ENCODE measurements at regions not wholly inside any gene's neighbourhood (a gene's known extent, or its start where the extent isn't known, plus 50 kb on each side); places are given as distances from the start of the nearest gene placed in this dataset.
"Not testable (repeated sequence)": the region's sequence is repeated elsewhere in the genome, so short reads cannot be mapped to it uniquely, and the experiment has no call there.

- no peak for DNase-seq (ENCODE audit: low read depth)
- H3K4me3 ChIP-seq (ENCODE audit: low read depth, low read length), result no peak overlapping the region
- TF ChIP-seq, protein P1, sequence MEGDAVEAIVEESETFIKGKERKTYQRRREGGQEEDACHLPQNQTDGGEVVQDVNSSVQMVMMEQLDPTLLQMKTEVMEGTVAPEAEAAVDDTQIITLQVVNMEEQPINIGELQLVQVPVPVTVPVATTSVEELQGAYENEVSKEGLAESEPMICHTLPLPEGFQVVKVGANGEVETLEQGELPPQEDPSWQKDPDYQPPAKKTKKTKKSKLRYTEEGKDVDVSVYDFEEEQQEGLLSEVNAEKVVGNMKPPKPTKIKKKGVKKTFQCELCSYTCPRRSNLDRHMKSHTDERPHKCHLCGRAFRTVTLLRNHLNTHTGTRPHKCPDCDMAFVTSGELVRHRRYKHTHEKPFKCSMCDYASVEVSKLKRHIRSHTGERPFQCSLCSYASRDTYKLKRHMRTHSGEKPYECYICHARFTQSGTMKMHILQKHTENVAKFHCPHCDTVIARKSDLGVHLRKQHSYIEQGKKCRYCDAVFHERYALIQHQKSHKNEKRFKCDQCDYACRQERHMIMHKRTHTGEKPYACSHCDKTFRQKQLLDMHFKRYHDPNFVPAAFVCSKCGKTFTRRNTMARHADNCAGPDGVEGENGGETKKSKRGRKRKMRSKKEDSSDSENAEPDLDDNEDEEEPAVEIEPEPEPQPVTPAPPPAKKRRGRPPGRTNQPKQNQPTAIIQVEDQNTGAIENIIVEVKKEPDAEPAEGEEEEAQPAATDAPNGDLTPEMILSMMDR (IDR thresholded peaks at IDR 0.05; ENCODE audit: low read depth, low read length, missing control alignments), result no peak
Observed at GRCh38 chr10:9157656-9158055, 1103.2 kb downstream of the GATA3 start.

- TF ChIP-seq, protein P1 (IDR thresholded peaks at IDR 0.05; ENCODE audit: low read depth, low read length, missing control alignments), result no peak
- DNase-seq (ENCODE audit: low read depth), result no peak
- no peak overlapping the region for H3K4me3 ChIP-seq (ENCODE audit: low read depth, low read length)
Observed at GRCh38 chr10:9158675-9159074, 1104.2 kb downstream of the GATA3 start.

- TF ChIP-seq, protein P1 (IDR thresholded peaks at IDR 0.05; ENCODE audit: low read depth, low read length, missing control alignments), result no peak
- H3K4me3 ChIP-seq (ENCODE audit: low read depth, low read length), result no peak overlapping the region
- no peak for DNase-seq (ENCODE audit: low read depth)
Observed at GRCh38 chr10:9160275-9160674, 1105.8 kb downstream of the GATA3 start.

GRCh38 chr10:9163699-9164098, 1109.2 kb downstream of the GATA3 start:
- TF ChIP-seq, protein P1 (IDR thresholded peaks at IDR 0.05; ENCODE audit: low read depth, low read length, missing control alignments), result no peak
- no peak for DNase-seq (ENCODE audit: low read depth)
- H3K4me3 ChIP-seq (ENCODE audit: low read depth, low read length), result no peak overlapping the region

DNA sequence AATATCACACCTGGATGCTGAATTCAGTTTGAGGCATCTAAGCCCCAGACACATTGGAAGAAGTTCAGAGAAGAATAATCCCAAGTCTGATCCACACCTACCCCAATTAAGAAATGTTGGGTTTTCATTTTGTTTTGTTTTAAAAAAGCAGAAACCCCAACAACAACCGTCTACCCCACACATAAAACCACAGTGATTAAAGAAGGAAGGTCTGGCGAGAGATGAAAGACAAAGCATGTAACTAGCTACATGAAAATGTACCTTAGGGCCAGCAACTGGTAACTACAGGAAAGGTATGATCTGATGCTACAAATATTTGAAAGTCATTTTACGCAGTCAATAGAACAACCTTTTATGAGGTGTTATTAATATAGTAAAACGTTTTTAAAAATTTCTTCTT, 1112.3 kb downstream of the GATA3 start:
- no peak for DNase-seq (ENCODE audit: low read depth)
- TF ChIP-seq, protein P1 (IDR thresholded peaks at IDR 0.05; ENCODE audit: low read depth, low read length, missing control alignments), result no peak
- no peak overlapping the region for H3K4me3 ChIP-seq (ENCODE audit: low read depth, low read length)

DNA sequence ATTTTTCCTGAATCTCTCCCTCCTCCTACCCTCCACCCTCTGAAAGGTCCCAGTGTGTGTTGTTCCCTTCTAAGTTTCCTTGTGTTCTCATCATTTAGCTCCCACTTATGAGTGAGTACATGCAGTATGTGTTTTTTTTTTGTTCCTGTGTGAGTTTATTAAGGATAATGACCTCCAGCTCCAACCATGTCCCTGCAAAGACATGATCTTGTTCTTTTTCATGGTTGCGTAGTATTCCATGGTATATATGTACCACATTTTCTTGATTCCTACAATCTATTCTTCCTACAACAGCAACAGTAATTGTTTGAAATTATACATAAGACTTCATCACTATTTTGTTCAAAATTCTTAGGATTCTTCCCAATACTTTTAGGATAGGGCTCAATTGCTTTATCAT, 1117.8 kb downstream of the GATA3 start:
- no peak overlapping the region for H3K4me3 ChIP-seq (ENCODE audit: low read depth, low read length)
- TF ChIP-seq, protein P1 (IDR thresholded peaks at IDR 0.05; ENCODE audit: low read depth, low read length, missing control alignments), result no peak
- no peak for DNase-seq (ENCODE audit: low read depth)

- no peak for DNase-seq (ENCODE audit: low read depth)
- TF ChIP-seq, protein P1 (IDR thresholded peaks at IDR 0.05; ENCODE audit: low read depth, low read length, missing control alignments), result no peak
- no peak overlapping the region for H3K4me3 ChIP-seq (ENCODE audit: low read depth, low read length)
Observed at GRCh38 chr10:9175200-9175599, 1120.7 kb downstream of the GATA3 start.

DNA sequence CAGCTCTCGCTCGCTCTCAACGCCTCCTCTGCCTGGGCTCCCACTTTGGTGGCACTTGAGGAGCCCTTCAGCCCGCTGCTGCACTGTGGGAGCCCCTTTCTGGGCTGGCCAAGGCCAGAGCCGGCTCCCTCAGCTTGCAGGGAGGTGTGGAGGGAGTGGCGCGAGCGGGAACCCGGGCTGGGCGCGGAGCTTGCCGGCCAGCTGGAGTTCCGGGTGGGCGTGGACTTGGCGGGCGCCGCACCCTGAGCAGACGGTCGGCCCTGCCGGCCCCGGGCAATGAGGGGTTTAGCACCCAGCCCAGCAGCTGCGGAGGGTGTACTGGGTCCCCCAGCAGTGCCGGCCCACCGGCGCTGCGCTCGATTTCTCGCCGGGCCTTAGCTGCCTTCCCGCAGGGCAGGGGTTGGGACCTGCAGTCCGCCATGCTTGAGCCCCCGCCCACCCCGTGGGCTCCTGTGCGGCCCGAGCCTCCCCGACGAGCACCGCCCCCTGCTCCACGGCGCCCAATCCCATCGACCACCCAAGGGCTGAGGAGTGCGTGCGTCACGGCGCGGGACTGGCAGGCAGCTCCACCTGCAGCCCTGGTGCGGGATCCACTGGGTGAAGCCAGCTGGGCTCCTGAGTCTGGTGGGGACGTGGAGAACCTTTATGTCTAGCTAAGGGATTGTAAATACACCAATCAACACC, 1128.9 kb downstream of the GATA3 start:
- H3K4me3 ChIP-seq (ENCODE audit: low read depth, low read length), result not testable (repeated sequence)

More for the DNA sequence above, 1128.9 kb downstream of the GATA3 start:
- not testable (repeated sequence) for DNase-seq (ENCODE audit: low read depth)
